OCI-LY1 (cell line): ENCODE measurements at regions not wholly inside any gene's neighbourhood (a gene's known extent, or its start where the extent isn't known, plus 50 kb on each side); places are given as distances from the start of the nearest gene placed in this dataset.

Experiments used
- H2AFZ ChIP-seq: fragments of 200-600 bp; sonication (generic), shearing (Covaris generic); 2 replicates; pipeline ENCODE4 v1.6.0; 2014; ENCODE audit warnings: antibody characterized with exemption, mild to moderate bottlenecking, low read length
- H3F3A ChIP-seq: fragments of 200-600 bp; sonication (generic), shearing (Covaris generic); 2 replicates; pipeline ENCODE4 v1.6.0; 2014; ENCODE audit warnings: mild to moderate bottlenecking, antibody characterized with exemption, low read length, moderate library complexity; ENCODE audit not compliant: insufficient read depth
- H3K27ac ChIP-seq: fragments of 200-600 bp; sonication (generic); 2 replicates; pipeline ENCODE4 v1.5.1; 2014; ENCODE audit warnings: low read length, mixed run types, mild to moderate bottlenecking, low read depth; ENCODE audit not compliant: poor library complexity, severe bottlenecking
- H3K27me3 ChIP-seq: fragments of 200-600 bp; sonication (generic); 2 replicates; pipeline ENCODE4 v1.6.0; 2014; ENCODE audit warnings: antibody characterized with exemption, mild to moderate bottlenecking, low read length, moderate library complexity; ENCODE audit not compliant: insufficient read depth
- H3K36me3 ChIP-seq: fragments of 200-600 bp; sonication (generic); 2 replicates; pipeline ENCODE4 v1.6.1; 2014; ENCODE audit warnings: mild to moderate bottlenecking, antibody characterized with exemption, low read length, moderate library complexity, mixed read lengths; ENCODE audit not compliant: insufficient read depth
- H3K4me1 ChIP-seq: fragments of 200-600 bp; sonication (generic); 2 replicates; pipeline ENCODE4 v1.5.1; 2014; ENCODE audit warnings: mild to moderate bottlenecking, low read length, moderate library complexity; ENCODE audit not compliant: insufficient read depth, severe bottlenecking
- H3K4me2 ChIP-seq: fragments of 200-600 bp; sonication (generic), shearing (Covaris generic); 2 replicates; pipeline ENCODE4 v1.6.1; 2014; ENCODE audit warnings: low read length
- H3K4me3 ChIP-seq: fragments of 200-600 bp; sonication (generic); 2 replicates; pipeline ENCODE4 v1.5.1; 2014; ENCODE audit warnings: low read length, low read depth, mild to moderate bottlenecking, mixed read lengths; ENCODE audit not compliant: poor library complexity, severe bottlenecking
- H3K79me2 ChIP-seq: fragments of 200-600 bp; shearing (Covaris generic); 2 replicates; pipeline ENCODE4 v1.6.1; 2016; ENCODE audit warnings: mixed run types, low read length, mixed read lengths; ENCODE audit not compliant: insufficient read depth
- H3K9ac ChIP-seq: fragments of 200-600 bp; sonication (generic), shearing (Covaris generic); 2 replicates; pipeline ENCODE4 v1.6.1; 2014; ENCODE audit warnings: mild to moderate bottlenecking, low read length, mixed read lengths
- H3K9me2 ChIP-seq: fragments of 200-600 bp; sonication (generic), shearing (Covaris generic); 2 replicates; pipeline ENCODE4 v1.6.1; 2014; ENCODE audit warnings: low read depth, mild to moderate bottlenecking, low read length, mixed read lengths
- H3K9me3 ChIP-seq: fragments of 200-600 bp; shearing (Covaris generic); 2 replicates; pipeline ENCODE4 v1.6.1; 2014; ENCODE audit warnings: low read length, mixed read lengths
- H4K20me1 ChIP-seq: fragments of 200-600 bp; sonication (generic), shearing (Covaris generic); 2 replicates; pipeline ENCODE4 v1.6.0; 2016; ENCODE audit warnings: mild to moderate bottlenecking, low read length; ENCODE audit not compliant: insufficient read depth
- CTCF ChIP-seq: fragments of 200-600 bp; sonication (generic), shearing (Covaris generic); IDR thresholded peaks from 2 replicates; pipeline ENCODE4 v1.5.1; 2017; ENCODE audit warnings: mild to moderate bottlenecking, antibody characterized with exemption, low read length, moderate library complexity, mixed read lengths
- EZH2 ChIP-seq: fragments of 200-600 bp; sonication (generic), shearing (Covaris generic); IDR thresholded peaks from 2 replicates; pipeline ENCODE4 v1.8.0; 2017; ENCODE audit warnings: borderline replicate concordance, mixed run types, mild to moderate bottlenecking, antibody characterized with exemption, low read length, moderate library complexity, mixed read lengths

DNA sequence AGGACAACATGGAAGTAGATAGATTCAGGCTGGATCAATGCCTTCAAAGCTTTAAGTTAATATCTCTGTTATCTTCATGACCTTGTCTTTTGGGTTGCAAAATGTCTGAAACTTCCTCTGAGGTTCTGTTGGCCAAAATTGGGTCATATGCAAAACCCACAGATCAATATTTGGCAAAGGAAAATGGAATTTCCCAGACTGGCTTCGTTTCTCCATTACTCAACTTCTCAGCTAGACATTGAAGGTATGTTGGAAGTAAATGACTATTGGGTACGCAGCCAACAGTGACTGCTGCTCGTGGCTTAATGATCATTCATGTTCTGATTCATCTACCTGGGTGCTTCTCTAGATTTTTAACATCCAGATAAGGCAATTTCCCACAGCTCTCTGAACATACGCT, 675.4 kb upstream of the SGO1 start:
- Histone ChIP-seq H3F3A (no peaks in the 10 kb centered on the region), H2AFZ (no peak overlapping the region), H3K9me3 (no peaks in the 10 kb centered on the region), H3K9me2 (no peaks in the 10 kb centered on the region), H4K20me1 (no peaks in the 10 kb centered on the region), H3K4me3 (no peak overlapping the region), H3K27ac (no peak overlapping the region), H3K36me3 (no peaks in the 10 kb centered on the region), H3K79me2 (no peaks in the 10 kb centered on the region), H3K27me3 (no peaks in the 10 kb centered on the region), H3K4me1 (no peaks in the 10 kb centered on the region), H3K9ac (no peak overlapping the region), H3K4me2 (no peak overlapping the region)
- TF ChIP-seq EZH2 (no peak), CTCF (no peak)

DNA sequence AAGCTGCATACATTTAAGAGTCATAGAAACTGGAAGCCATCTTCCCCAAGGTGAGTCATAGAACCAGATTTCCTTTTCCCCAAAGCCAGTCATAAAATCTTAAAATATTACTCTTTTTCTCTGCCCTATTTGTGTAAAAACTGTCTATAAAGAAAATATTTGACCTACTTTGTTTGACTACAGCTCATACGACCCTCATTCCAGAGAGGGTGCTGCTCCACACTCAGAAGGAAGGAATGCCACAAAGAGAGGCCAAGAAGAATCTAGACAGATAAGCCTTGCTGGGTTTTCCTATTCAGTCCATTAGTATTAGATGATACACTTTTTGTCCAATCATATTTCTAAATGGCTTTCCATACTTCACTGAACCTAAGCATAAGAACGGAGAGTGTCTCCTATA, 671.6 kb upstream of the SGO1 start:
- no peaks in the 10 kb centered on the region for H4K20me1 ChIP-seq
- H3K27ac ChIP-seq = no peak overlapping the region
- H2AFZ ChIP-seq = no peak overlapping the region
- no peaks in the 10 kb centered on the region for H3K79me2 ChIP-seq
- no peaks in the 10 kb centered on the region for H3K9me3 ChIP-seq
- H3K4me3 ChIP-seq = no peak overlapping the region
- H3K9me2 ChIP-seq = no peaks in the 10 kb centered on the region
- H3K9ac ChIP-seq = no peak overlapping the region
- H3K4me2 ChIP-seq = no peak overlapping the region
- no peak for TF ChIP-seq CTCF
- H3K4me1 ChIP-seq = no peaks in the 10 kb centered on the region
- no peaks in the 10 kb centered on the region for H3F3A ChIP-seq
- no peaks in the 10 kb centered on the region for H3K36me3 ChIP-seq
- H3K27me3 ChIP-seq = no peaks in the 10 kb centered on the region

- Histone ChIP-seq H3K4me1 (peaks cover 2% of the 10 kb centered on the region), H3K4me3 (no peak overlapping the region), H3K27ac (no peak overlapping the region), H3K79me2 (no peaks in the 10 kb centered on the region), H3K36me3 (no peaks in the 10 kb centered on the region), H3K9me2 (no peaks in the 10 kb centered on the region), H3K4me2 (no peak overlapping the region), H3K9me3 (no peaks in the 10 kb centered on the region), H2AFZ (no peak overlapping the region), H3K9ac (no peak overlapping the region), H4K20me1 (no peaks in the 10 kb centered on the region), H3K27me3 (no peaks in the 10 kb centered on the region), H3F3A (no peaks in the 10 kb centered on the region)
- TF ChIP-seq EZH2 = no peak
Measured at GRCh38 chr3:20853890-20854289, 667.9 kb upstream of the SGO1 start.

GRCh38 chr3:20852712-20853111, 666.7 kb upstream of the SGO1 start:
- H3K9me3 ChIP-seq = no peaks in the 10 kb centered on the region
- no peak overlapping the region for H3K9ac ChIP-seq
- no peak overlapping the region for H3K4me3 ChIP-seq
- H3K27me3 ChIP-seq = no peaks in the 10 kb centered on the region
- H3K36me3 ChIP-seq = no peaks in the 10 kb centered on the region
- no peak overlapping the region for H3K27ac ChIP-seq
- H2AFZ ChIP-seq = no peak overlapping the region
- no peaks in the 10 kb centered on the region for H3K79me2 ChIP-seq
- H3K4me2 ChIP-seq = no peak overlapping the region
- no peaks in the 10 kb centered on the region for H4K20me1 ChIP-seq
- H3F3A ChIP-seq = no peaks in the 10 kb centered on the region
- H3K9me2 ChIP-seq = no peaks in the 10 kb centered on the region
- TF ChIP-seq EZH2 = no peak
- no peak for TF ChIP-seq CTCF
- peaks cover 7% of the 10 kb centered on the region for H3K4me1 ChIP-seq
